MG63 (cell line): ENCODE measurements at regions not wholly inside any gene's neighbourhood (a gene's known extent, or its start where the extent isn't known, plus 50 kb on each side); places are given as distances from the start of the nearest gene placed in this dataset.

Source experiments
- DNase-seq: peaks from one replicate; pipeline ENCODE4 v3.0.0-alpha.2; 2020
- H3K27me3 ChIP-seq: fragments of 250-450 bp; sonication (Bioruptor Pico); 2 replicates; pipeline ENCODE4 v1.5.1; 2020; ENCODE audit warnings: mild to moderate bottlenecking, moderate library complexity
- H3K36me3 ChIP-seq: fragments of 250-450 bp; sonication (Bioruptor Pico); 2 replicates; pipeline ENCODE4 v1.5.1; 2020; ENCODE audit warnings: mild to moderate bottlenecking, moderate library complexity
- H3K4me3 ChIP-seq: fragments of 250-450 bp; sonication (Bioruptor Pico); 2 replicates; pipeline ENCODE4 v1.5.1; 2020; ENCODE audit warnings: mild to moderate bottlenecking, moderate library complexity
- H3K9me3 ChIP-seq: fragments of 250-450 bp; sonication (Bioruptor Pico); 2 replicates; pipeline ENCODE4 v1.5.1; 2020; ENCODE audit warnings: mild to moderate bottlenecking, moderate library complexity

DNA sequence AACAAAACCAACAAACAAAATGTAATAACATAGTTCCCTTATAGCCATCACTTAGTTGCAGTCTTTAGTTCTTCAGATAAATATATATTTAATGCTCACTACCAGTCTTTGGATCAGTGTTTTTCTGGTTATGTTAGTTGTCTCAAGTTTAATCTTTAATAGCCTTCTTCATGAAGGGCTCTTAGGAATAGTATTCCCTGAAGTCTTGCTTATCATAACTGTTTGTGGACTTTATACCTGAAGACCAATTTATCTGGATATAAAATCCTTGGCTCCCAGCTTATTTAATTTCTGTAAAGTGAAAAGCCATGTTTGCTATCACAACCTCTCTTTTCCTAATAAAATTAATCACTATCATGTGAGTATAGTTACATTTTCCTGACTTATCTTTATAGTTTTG, 379.7 kb downstream of the ARL6IP6 start:
- no peaks in the 10 kb centered on the region for H3K9me3 ChIP-seq
- H3K4me3 ChIP-seq, result no peak overlapping the region
- DNase-seq, result no peak
- no peaks in the 10 kb centered on the region for H3K27me3 ChIP-seq
- no peaks in the 10 kb centered on the region for H3K36me3 ChIP-seq

DNA sequence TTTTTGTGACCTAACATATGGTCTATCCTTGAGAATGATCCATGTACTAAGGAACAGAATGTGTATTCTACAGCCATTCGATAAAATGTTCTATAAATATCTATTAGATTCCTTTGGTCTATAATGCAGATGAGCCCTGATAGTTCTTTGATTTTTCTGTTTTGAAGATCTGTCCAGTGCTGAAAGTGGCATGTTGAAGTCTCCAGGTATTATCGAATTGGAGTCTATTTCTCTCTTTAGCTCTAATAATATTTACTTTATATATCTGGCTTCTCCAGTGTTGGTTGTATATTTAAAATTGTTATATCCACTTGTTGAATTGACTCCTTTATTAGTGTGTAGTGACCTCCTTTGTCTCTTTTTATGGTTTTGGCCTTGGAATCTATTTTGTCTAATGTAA, 377.9 kb downstream of the ARL6IP6 start:
- no peaks in the 10 kb centered on the region for H3K36me3 ChIP-seq
- H3K27me3 ChIP-seq, result no peaks in the 10 kb centered on the region
- H3K4me3 ChIP-seq, result no peak overlapping the region
- H3K9me3 ChIP-seq, result no peaks in the 10 kb centered on the region
- no peak for DNase-seq

DNA sequence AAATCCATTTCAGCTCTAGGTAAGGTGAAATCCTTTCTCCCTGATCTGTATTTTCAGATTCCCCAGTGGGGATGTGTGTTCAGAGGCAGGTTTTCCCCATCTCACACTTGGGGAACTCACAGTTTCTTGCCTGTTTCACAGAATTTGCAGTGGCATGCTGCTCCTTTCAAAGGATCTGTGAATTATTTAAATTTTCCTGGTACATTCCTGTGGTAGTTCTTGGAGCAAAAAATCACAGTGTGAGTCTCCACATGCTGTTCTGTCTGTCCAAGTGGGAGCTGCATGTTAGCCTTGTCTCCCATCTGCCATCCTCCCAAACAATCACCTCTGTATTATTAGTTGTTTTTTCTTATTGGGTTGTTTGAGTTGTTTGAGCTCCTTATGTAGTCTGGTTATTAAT, 372.9 kb downstream of the ARL6IP6 start:
- Histone ChIP-seq H3K36me3 (no peaks in the 10 kb centered on the region), H3K4me3 (no peak overlapping the region), H3K9me3 (no peaks in the 10 kb centered on the region), H3K27me3 (no peaks in the 10 kb centered on the region)
- no peak for DNase-seq

DNA sequence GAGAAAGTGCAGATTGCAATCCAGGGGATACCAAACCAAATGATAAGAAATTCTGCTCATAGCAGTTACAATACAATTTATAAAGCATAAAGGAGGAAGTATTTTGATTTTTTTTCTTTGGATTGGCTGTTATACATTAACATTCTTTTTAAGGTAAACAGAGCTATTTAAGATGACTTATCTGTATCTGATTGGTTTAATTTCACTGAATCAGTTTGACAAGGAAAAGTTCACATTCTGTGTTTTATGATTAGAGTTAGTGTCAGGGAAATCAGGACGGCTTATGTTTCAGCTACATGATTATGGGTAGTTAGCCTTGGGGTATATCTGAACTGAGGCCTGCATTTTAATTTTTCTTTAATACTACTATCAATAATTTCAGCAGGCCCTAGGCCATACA, 360.9 kb downstream of the ARL6IP6 start:
- DNase-seq, result no peak
- Histone ChIP-seq H3K36me3 (no peaks in the 10 kb centered on the region), H3K9me3 (no peaks in the 10 kb centered on the region), H3K4me3 (no peak overlapping the region), H3K27me3 (no peaks in the 10 kb centered on the region)

DNA sequence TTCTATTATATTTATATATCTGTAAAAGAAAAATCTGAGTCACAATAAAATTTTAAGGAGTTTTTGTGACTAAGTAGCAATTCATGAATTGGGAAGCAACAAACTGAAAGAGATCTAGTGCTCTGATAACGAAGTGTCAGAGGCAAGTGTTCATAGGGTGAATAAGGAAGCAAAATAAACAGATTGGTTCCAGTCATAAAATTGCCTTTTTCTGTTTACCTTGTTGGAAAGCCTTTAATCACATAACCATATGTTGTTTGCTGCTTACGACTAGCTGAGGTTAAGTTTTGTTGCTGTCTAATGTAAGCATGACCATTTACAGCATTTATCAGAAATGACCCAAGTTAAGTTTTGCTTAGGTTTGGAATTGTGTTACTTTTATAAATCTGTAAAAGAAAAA, 358.9 kb downstream of the ARL6IP6 start:
- H3K4me3 ChIP-seq, result no peak overlapping the region
- DNase-seq, result no peak
- no peaks in the 10 kb centered on the region for H3K9me3 ChIP-seq
- no peaks in the 10 kb centered on the region for H3K36me3 ChIP-seq
- no peaks in the 10 kb centered on the region for H3K27me3 ChIP-seq

DNA sequence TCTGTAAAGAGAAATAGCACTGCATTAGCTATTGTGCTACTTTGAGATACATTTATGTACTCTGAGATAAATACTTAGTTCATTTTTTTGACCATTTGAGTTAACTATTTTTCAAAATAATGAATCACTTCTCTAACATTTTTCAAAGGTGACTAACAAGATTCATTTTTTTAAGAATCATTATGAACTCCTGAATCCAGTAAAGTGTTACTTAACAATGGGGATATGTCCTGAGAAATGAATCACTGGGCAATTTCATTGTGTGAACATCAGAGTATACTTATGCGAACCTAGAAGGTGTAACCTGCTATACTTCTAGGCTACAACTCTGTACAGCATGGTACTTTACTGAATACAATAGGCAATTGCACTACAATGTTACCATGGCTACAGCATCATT, 355.8 kb downstream of the ARL6IP6 start:
- Histone ChIP-seq H3K4me3 (no peak overlapping the region), H3K27me3 (peaks cover 3% of the 10 kb centered on the region; the same call in 1 of the 2 replicates), H3K36me3 (no peaks in the 10 kb centered on the region), H3K9me3 (no peaks in the 10 kb centered on the region)
- no peak for DNase-seq

DNA sequence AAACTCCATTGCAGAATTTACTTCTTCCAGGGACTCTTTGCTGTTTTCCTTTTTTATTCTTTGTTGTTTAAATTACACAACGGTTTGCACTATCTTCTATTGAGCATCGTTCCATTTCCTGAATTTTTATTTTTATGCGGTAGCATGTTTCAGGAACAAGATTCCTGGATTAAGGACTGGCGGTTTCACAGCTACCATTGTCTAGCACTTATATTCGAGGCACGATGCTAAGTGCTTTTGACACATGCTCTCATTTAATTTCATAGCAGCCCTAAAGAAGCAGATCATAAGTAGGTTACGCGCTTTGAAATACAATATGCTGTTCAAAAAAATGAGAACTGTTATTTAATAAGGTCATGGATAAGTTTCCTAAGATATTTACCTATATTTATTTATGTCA, 354.4 kb downstream of the ARL6IP6 start:
- no peak overlapping the region for H3K4me3 ChIP-seq
- H3K36me3 ChIP-seq, result no peaks in the 10 kb centered on the region
- no peak for DNase-seq
- H3K9me3 ChIP-seq, result no peaks in the 10 kb centered on the region
- H3K27me3 ChIP-seq, result peaks cover 3% of the 10 kb centered on the region; the same call in 1 of the 2 replicates

DNA sequence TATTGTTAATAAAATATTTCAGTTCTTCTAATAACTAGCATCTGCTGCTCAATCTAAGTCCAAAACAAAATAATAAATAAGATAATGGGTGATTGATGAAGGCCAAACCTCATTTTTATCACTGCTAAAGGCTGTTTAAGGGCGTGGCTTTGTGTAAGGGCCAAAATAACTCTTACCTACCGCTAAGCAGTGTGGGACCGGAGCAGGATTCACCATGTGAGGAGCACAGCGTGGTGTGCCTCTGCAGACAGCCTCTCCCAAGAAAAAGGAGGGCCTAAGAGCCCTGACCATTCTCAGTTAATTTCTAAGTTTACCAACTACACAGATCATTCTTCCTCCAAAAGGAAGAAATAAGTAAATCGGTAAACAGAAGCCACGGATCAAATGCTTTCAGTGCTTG, 353.7 kb downstream of the ARL6IP6 start:
- Histone ChIP-seq H3K27me3 (peaks cover 3% of the 10 kb centered on the region; the same call in 1 of the 2 replicates), H3K36me3 (no peaks in the 10 kb centered on the region), H3K4me3 (no peak overlapping the region), H3K9me3 (no peaks in the 10 kb centered on the region)
- no peak for DNase-seq

DNA sequence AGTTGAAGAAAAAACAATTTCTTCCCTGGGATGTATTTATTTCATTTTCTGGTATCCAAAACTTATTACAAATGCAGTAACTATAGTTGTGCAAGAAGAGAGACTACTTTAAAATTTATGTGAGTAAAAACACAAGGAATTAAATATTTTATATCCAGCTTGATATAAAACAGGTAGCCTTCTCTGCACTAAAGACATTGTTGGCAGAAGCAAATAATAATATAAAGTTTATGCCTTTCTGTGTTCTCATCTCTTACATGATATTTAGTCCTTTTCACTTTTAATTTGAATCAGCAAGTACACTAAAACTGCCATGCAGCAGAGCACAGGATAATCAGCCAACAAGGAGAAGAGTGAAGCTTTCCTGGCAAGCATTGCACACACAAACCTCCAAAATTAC, 352.7 kb downstream of the ARL6IP6 start:
- Histone ChIP-seq H3K36me3 (no peaks in the 10 kb centered on the region), H3K4me3 (no peak overlapping the region), H3K27me3 (peaks cover 3% of the 10 kb centered on the region; the same call in 1 of the 2 replicates), H3K9me3 (no peaks in the 10 kb centered on the region)
- DNase-seq, result no peak

DNA sequence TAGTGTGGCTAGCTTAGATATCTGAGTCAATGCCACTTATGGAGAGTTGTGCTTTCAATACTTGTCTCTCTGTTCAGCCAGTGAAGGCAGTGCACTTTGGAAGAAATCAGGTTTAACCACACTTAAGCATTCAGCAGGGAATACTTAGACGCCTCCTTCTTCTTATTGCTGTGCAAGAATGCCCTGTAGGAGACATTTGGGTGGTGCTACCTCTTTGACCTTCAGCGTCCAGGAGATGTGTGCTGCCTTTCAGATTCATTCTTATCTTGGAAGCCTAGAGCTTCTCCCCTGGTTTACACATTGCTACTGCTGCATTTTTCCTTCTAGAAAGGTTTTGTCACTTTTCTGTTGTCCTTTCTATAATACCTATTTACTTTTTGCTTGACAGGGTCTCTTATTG, 350.5 kb downstream of the ARL6IP6 start:
- no peak overlapping the region for H3K4me3 ChIP-seq
- no peaks in the 10 kb centered on the region for H3K36me3 ChIP-seq
- no peak for DNase-seq
- H3K9me3 ChIP-seq, result no peaks in the 10 kb centered on the region
- peaks cover 3% of the 10 kb centered on the region; the same call in 1 of the 2 replicates for H3K27me3 ChIP-seq

DNA sequence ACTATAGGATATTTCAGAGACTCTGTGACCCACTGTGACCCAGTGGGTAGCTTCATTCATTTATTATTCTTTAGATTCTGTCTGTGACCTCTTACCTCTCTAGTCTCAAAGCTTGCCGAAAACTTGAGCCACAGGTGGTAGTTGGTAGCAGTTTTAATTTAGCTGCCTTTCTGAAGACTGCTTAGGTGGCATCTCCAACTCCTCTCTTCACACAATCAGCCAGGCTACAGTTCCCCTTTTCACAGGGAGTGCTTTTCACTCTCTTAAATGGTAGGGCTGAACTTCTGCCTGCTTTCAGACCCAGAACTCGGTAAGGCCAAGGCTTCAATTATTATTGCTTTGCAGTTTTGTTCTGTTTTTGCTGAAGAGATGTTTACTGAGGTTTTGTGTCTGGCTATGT, 349.6 kb downstream of the ARL6IP6 start:
- Histone ChIP-seq H3K4me3 (no peak overlapping the region), H3K9me3 (no peaks in the 10 kb centered on the region), H3K36me3 (no peaks in the 10 kb centered on the region), H3K27me3 (peaks cover 3% of the 10 kb centered on the region; the same call in 1 of the 2 replicates)
- no peak for DNase-seq

DNA sequence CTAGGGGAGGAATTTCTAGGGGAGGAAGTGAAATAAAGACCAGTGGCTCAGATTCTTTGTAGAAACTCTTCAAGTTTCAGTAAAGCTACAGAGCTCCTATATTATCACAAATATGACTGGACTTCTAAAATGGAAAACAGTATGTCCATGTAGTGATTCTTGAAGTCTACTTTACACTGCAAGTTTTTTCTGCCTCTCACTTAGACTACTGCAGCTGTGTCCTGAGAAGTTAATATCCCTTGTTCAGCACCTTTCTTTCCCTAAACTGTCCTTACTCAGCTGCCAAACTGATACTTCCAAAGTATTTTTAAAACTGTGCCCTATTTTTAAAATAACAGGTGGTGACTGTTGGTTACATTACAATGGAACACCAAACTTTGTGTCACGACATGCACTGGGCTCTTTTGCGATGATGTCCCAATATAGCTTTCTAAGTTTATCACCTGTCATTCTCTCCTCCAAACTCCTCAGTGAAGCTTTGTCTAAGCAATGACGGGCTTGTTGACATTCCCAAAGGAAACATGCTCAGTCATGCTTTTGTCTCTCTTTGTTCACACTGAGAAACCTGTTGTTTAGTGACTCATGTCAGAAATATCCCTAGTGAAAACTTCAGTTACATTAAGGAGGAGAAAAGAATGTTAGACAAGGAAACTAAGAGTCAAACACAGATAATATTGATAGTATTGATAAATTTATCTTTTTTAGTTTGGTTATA, 341.1 kb downstream of the ARL6IP6 start:
- H3K36me3 ChIP-seq, result no peaks in the 10 kb centered on the region
- H3K27me3 ChIP-seq, result no peaks in the 10 kb centered on the region
- H3K4me3 ChIP-seq, result no peak overlapping the region
- DNase-seq, result no peak
- no peaks in the 10 kb centered on the region for H3K9me3 ChIP-seq

DNA sequence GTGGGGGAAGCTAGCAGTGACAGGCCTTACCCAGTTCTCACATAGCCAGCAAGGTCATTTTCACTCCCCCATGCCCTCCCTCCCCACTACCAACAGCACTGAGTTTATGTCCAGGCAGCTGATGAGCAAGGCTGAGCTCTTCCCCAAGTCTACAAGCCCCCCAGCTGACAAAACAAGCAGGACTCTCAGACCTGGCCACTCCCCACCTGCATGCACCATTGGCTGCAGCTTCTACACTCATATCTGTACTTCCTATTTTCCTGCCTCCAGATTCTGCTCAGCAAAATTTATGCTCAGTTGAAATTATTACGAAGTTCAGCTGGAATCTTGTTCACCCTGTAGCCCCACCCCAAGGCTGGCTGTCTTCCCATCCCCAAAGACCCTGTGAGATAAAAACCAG, 339.3 kb downstream of the ARL6IP6 start:
- Histone ChIP-seq H3K9me3 (no peaks in the 10 kb centered on the region), H3K36me3 (no peaks in the 10 kb centered on the region), H3K4me3 (no peak overlapping the region), H3K27me3 (no peaks in the 10 kb centered on the region)
- DNase-seq, result no peak

DNA sequence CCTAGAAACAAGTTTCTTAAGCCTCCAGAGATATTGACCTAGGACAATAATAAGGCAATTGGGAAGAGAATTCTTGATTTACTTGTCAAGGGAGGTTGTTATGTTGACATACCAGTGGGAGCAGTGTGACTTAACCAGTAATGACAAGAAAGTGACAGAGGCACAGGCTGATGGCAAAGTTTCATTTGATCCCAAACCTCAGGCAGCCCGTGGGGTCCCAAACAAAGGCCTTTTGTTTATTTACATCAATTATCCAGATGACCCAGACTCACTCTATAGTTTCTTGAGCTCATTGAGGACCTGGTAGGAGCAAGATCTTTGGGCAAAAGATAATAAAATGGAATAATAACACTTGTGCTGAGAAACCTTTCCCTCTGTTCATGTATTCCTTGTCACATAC, 336.8 kb downstream of the ARL6IP6 start:
- H3K9me3 ChIP-seq, result no peaks in the 10 kb centered on the region
- H3K4me3 ChIP-seq, result no peak overlapping the region
- DNase-seq, result no peak
- H3K27me3 ChIP-seq, result no peaks in the 10 kb centered on the region
- no peaks in the 10 kb centered on the region for H3K36me3 ChIP-seq

DNA sequence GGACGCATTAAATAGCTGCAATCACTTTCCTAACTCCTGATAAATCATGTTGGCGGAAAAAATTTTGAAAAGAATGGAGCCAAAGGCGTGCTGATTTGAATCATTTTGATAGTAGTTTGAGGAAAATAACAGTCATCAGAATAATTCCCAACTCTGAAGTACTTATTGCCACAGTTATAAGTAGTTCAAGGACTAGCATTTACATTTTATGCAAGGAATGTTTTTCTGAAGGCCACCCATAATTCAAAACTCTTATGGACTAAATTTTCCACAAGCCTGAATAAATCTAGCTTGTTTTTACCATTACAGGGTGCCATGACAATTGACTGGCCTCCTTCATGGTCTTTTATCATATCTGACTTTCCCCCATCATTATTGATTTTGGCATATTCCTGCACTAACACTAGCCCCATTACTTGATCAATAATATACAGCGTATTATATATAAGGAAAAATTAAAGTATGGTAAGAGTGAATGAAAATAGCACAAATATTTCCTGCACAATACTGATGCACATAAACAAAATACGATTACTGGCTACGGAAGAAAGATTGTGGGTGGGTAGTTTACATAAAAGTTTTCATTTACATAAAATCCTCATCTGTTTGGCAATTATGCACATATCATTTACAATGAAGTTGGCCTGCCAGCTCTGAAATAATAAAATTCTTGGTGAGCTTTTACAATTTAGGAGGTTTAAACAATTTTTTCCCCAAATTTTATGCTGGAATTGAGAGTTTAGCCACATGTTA, 334.6 kb downstream of the ARL6IP6 start:
- no peak for DNase-seq
- H3K9me3 ChIP-seq, result no peaks in the 10 kb centered on the region
- no peaks in the 10 kb centered on the region for H3K27me3 ChIP-seq
- H3K4me3 ChIP-seq, result no peak overlapping the region
- H3K36me3 ChIP-seq, result no peaks in the 10 kb centered on the region

DNA sequence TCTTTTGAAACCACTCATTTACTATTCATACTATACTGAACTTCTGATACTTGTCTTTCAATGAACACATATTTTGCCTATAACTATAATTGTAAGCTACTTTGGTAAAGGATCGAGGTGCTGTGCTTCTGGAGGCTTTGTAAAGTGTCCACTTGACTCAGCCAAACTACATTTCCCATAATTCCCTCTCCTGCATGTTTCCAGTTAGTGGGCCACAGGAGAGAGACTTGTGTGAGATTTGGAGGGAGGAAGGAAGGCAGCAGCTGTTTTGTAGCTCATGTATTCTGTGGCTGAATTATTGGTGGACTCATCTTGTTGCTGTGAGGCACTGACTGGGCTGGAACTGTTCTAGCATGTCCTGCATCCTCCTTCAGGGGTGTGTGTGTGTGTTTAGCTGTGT, 328.8 kb downstream of the ARL6IP6 start:
- H3K36me3 ChIP-seq, result no peaks in the 10 kb centered on the region
- H3K4me3 ChIP-seq, result no peak overlapping the region
- H3K27me3 ChIP-seq, result no peaks in the 10 kb centered on the region
- H3K9me3 ChIP-seq, result no peaks in the 10 kb centered on the region
- no peak for DNase-seq

DNA sequence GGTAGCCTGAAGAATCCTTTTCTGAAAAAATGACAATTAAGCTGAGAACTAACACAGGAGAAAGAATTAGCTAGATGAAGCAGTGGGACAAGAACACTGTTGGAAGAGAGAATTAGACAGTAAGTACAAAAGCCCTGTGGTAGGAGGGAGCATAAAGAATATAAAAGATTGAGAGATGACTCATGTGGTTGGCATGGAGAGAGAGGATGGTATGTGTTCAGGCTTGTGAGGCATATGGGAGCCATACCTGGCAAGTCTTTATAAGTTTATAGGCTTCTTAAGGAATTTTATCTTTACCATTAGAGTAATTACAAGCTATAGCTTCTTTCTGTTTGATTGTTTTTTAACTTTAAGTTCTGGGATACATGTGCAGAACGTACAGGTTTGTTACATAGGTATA, 325.0 kb downstream of the ARL6IP6 start:
- H3K9me3 ChIP-seq, result no peaks in the 10 kb centered on the region
- H3K4me3 ChIP-seq, result no peak overlapping the region
- H3K36me3 ChIP-seq, result no peaks in the 10 kb centered on the region
- H3K27me3 ChIP-seq, result no peaks in the 10 kb centered on the region
- DNase-seq, result no peak

DNA sequence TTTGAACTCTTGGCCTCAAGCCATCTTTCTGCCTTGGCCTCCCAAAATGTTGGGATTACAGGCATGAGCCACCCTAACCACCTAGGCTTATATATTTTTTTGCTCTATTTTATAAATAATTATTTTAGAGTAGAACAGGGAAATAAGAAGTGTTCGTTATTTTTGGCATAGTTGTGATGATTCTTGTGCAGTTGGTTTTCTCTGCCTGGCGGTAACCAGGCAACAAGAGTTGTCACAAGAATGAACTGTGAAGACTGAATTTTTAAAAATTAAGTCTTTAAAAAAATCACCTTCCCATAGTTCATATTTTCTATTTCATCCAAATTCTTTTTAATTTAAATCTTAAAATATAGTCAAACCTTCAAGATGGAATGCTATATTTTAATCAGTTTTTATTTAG, 310.2 kb downstream of the ARL6IP6 start:
- no peaks in the 10 kb centered on the region for H3K27me3 ChIP-seq
- H3K4me3 ChIP-seq, result no peak overlapping the region
- no peaks in the 10 kb centered on the region for H3K36me3 ChIP-seq
- DNase-seq, result no peak
- H3K9me3 ChIP-seq, result no peaks in the 10 kb centered on the region
